NCI-H446 (cell line): ENCODE measurements at regions not wholly inside any gene's neighbourhood (a gene's known extent, or its start where the extent isn't known, plus 50 kb on each side); places are given as distances from the start of the nearest gene placed in this dataset.
"Not testable (repeated sequence)": the region's sequence is repeated elsewhere in the genome, so short reads cannot be mapped to it uniquely, and the experiment has no call there.

Experiments used
- DNase-seq, 2 experiments: peaks; one replicate each; lab custom pipeline; 2025; lab: John Stamatoyannopoulos, UW

- DNase-seq = no peak
Observed at GRCh38 chr2:122319539-122320132, 564.2 kb downstream of the TSN start.

- no peak for DNase-seq
Observed at GRCh38 chr2:122322815-122323214, 567.4 kb downstream of the TSN start.

- DNase-seq = no peak
Observed at GRCh38 chr2:122323927-122324326, 568.5 kb downstream of the TSN start.

- no peak for DNase-seq
Observed at GRCh38 chr2:122326471-122326870, 571.0 kb downstream of the TSN start.

GRCh38 chr2:122328816-122329215 lies 573.4 kb downstream of the TSN start:
- no peak for DNase-seq

- DNase-seq = no peak
Observed at GRCh38 chr2:122329278-122329677, 573.8 kb downstream of the TSN start.

GRCh38 chr2:122333932-122334331 lies 578.5 kb downstream of the TSN start:
- DNase-seq = no peak

- DNase-seq = no peak
Observed at GRCh38 chr2:122338000-122338399, 582.5 kb downstream of the TSN start.

- no peak for DNase-seq
Observed at GRCh38 chr2:122340246-122340645, 584.8 kb downstream of the TSN start.

- no peak for DNase-seq
Observed at GRCh38 chr2:122341007-122341406, 585.6 kb downstream of the TSN start.

- DNase-seq = not testable (repeated sequence)
Observed at GRCh38 chr2:122352151-122352550, 596.7 kb downstream of the TSN start.

- no peak for DNase-seq
Observed at GRCh38 chr2:122357998-122358397, 602.5 kb downstream of the TSN start.

GRCh38 chr2:122358729-122359128 lies 603.3 kb downstream of the TSN start:
- no peak for DNase-seq

- no peak for DNase-seq
Observed at GRCh38 chr2:122363885-122364284, 608.4 kb downstream of the TSN start.

- no peak for DNase-seq
Observed at GRCh38 chr2:122366427-122366826, 611.0 kb downstream of the TSN start.

GRCh38 chr2:122366969-122367645 lies 611.7 kb downstream of the TSN start:
- DNase-seq = no peak

GRCh38 chr2:122367646-122368010 lies 612.2 kb downstream of the TSN start:
- no peak for DNase-seq

GRCh38 chr2:122368576-122369243 lies 613.3 kb downstream of the TSN start:
- DNase-seq = no peak

- peak in 1 of 2 experiments; percentile 34 for DNase-seq
Observed at GRCh38 chr2:122378521-122378920, 623.1 kb downstream of the TSN start.

- DNase-seq = no peak
Observed at GRCh38 chr2:122384768-122385333, 629.4 kb downstream of the TSN start.

- DNase-seq = no peak
Observed at GRCh38 chr2:122388208-122388607, 632.8 kb downstream of the TSN start.

- DNase-seq = no peak
Observed at GRCh38 chr2:122389694-122390093, 634.2 kb downstream of the TSN start.

- DNase-seq = no peak
Observed at GRCh38 chr2:122390406-122390805, 635.0 kb downstream of the TSN start.
